ENCODE measurements at regions not wholly inside any gene's neighbourhood (a gene's known extent, or its start where the extent isn't known, plus 50 kb on each side); places are given as distances from the start of the nearest gene placed in this dataset.

- no peak for TF ChIP-seq CTCF (IDR thresholded peaks at IDR 0.05; ENCODE audit: low read length)
- no peak for TF ChIP-seq EZH2 (IDR thresholded peaks at IDR 0.05; ENCODE audit: borderline replicate concordance, low read length)
Observed at GRCh38 chr4:20423420-20423819, 171.7 kb downstream of the SLIT2 start.

Data from OCI-LY1 (cell line).